ENCODE measurements at regions not wholly inside any gene's neighbourhood (a gene's known extent, or its start where the extent isn't known, plus 50 kb on each side); places are given as distances from the start of the nearest gene placed in this dataset.
"Not testable (repeated sequence)": the region's sequence is repeated elsewhere in the genome, so short reads cannot be mapped to it uniquely, and the experiment has no call there.

DNA sequence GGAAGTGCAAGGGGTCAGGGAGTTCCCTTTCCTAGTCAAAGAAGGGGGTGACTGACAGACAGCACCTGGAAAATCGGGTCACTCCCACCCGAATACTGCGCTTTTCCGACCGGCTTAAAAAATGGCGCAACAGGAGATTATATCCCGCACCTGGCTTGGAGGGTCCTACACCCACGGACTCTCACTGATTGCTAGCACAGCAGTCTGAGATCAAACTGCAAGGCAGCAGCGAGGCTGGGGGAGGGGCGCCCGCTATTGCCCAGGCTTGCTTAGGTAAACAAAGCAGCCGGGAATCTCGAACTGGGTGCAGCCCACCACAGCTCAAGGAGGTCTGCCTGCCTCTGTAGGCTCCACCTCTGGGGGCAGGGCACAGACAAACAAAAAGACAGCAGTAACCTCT is 333.8 kb downstream of the CENPW start:
- not testable (repeated sequence) for TF ChIP-seq POLR2AphosphoS5, POLR2A (IDR thresholded peaks at IDR 0.05; ENCODE audit: low read depth, low read length)
